HFFc6 (cell line): ENCODE measurements at regions not wholly inside any gene's neighbourhood (a gene's known extent, or its start where the extent isn't known, plus 50 kb on each side); places are given as distances from the start of the nearest gene placed in this dataset.
"Not testable (repeated sequence)": the region's sequence is repeated elsewhere in the genome, so short reads cannot be mapped to it uniquely, and the experiment has no call there.

Source experiments
- DNase-seq: peaks from one replicate; pipeline ENCODE4 v3.0.0-alpha.2; 2018
- H3K27ac Mint-ChIP-seq: 2 replicates; pipeline ENCODE4 v1.8.0; 2020; ENCODE audit warnings: mild to moderate bottlenecking, mixed read lengths
- H3K27me3 Mint-ChIP-seq: 2 replicates; pipeline ENCODE4 v1.8.0; 2021; ENCODE audit warnings: mild to moderate bottlenecking, moderate library complexity, mixed read lengths; ENCODE audit not compliant: insufficient read depth
- H3K36me3 Mint-ChIP-seq: 2 replicates; pipeline ENCODE4 v1.8.0; 2021; ENCODE audit warnings: low read depth, mixed read lengths
- H3K4me1 Mint-ChIP-seq: 2 replicates; pipeline ENCODE4 v1.8.0; 2020; ENCODE audit warnings: low read depth, mixed read lengths
- H3K4me3 Mint-ChIP-seq: 2 replicates; pipeline ENCODE4 v1.8.0; 2020; ENCODE audit warnings: mild to moderate bottlenecking, moderate library complexity, mixed read lengths
- H3K9me3 Mint-ChIP-seq: 2 replicates; pipeline ENCODE4 v1.8.0; 2020; ENCODE audit warnings: mild to moderate bottlenecking, mixed read lengths
- CTCF ChIP-seq: fragments of 200-600 bp; sonication (generic); IDR thresholded peaks from 2 replicates; pipeline ENCODE4 v1.5.0; 2021; ENCODE audit warnings: antibody characterized with exemption, mild to moderate bottlenecking

- H3K4me1 Mint-ChIP-seq, result no peaks in the 10 kb centered on the region
- H3K9me3 Mint-ChIP-seq, result peaks cover 53% of the 10 kb centered on the region
- H3K27me3 Mint-ChIP-seq, result no peaks in the 10 kb centered on the region; the same call in 1 of the 2 replicates
- no peak overlapping the region for H3K4me3 Mint-ChIP-seq
- no peak for TF ChIP-seq CTCF
- no peak overlapping the region for H3K27ac Mint-ChIP-seq
- no peak for DNase-seq
- H3K36me3 Mint-ChIP-seq, result 0 out of 2 replicates have a peak, but pooled peaks cover 2% of the 10 kb centered on the region
Observed at GRCh38 chr19:21622920-21623319, 117.5 kb downstream of the ZNF429 start.

GRCh38 chr19:21621671-21622070, 116.3 kb downstream of the ZNF429 start:
- Mint-ChIP-seq H3K4me3 (no peak overlapping the region), H3K36me3 (0 out of 2 replicates have a peak, but pooled peaks cover 4% of the 10 kb centered on the region), H3K9me3 (peaks cover 57% of the 10 kb centered on the region), H3K27ac (no peak overlapping the region), H3K4me1 (no peaks in the 10 kb centered on the region), H3K27me3 (no peaks in the 10 kb centered on the region; the same call in 1 of the 2 replicates)
- no peak for DNase-seq
- no peak for TF ChIP-seq CTCF

GRCh38 chr19:21617740-21618339, 112.4 kb downstream of the ZNF429 start:
- H3K9me3 Mint-ChIP-seq, result peaks cover 48% of the 10 kb centered on the region
- H3K36me3 Mint-ChIP-seq, result peaks cover 9% of the 10 kb centered on the region; the same call in 1 of the 2 replicates
- H3K27ac Mint-ChIP-seq, result no peak overlapping the region
- H3K4me3 Mint-ChIP-seq, result no peak overlapping the region
- TF ChIP-seq CTCF, result no peak
- no peak for DNase-seq
- no peaks in the 10 kb centered on the region for H3K4me1 Mint-ChIP-seq
- no peaks in the 10 kb centered on the region for H3K27me3 Mint-ChIP-seq

- DNase-seq, H3K4me3 Mint-ChIP-seq, H3K4me1 Mint-ChIP-seq, H3K27ac Mint-ChIP-seq, H3K36me3 Mint-ChIP-seq, H3K27me3 Mint-ChIP-seq: not testable (repeated sequence)
- peaks cover 34% of the 10 kb centered on the region for H3K9me3 Mint-ChIP-seq
Observed at GRCh38 chr19:21614776-21615175, 109.4 kb downstream of the ZNF429 start.

- H3K36me3 Mint-ChIP-seq, H3K4me1 Mint-ChIP-seq, H3K4me3 Mint-ChIP-seq, DNase-seq, H3K27ac Mint-ChIP-seq, H3K27me3 Mint-ChIP-seq: not testable (repeated sequence)
- H3K9me3 Mint-ChIP-seq, result peaks cover 28% of the 10 kb centered on the region
Observed at GRCh38 chr19:21613201-21613600, 107.8 kb downstream of the ZNF429 start.

- Mint-ChIP-seq H3K27ac (no peak overlapping the region), H3K27me3 (peaks cover 2% of the 10 kb centered on the region; the same call in 1 of the 2 replicates), H3K4me1 (no peaks in the 10 kb centered on the region), H3K9me3 (peaks cover 22% of the 10 kb centered on the region), H3K36me3 (peaks cover 5% of the 10 kb centered on the region; the same call in 1 of the 2 replicates), H3K4me3 (no peak overlapping the region)
- no peak for DNase-seq
- TF ChIP-seq CTCF, result no peak
Observed at GRCh38 chr19:21612403-21612872, 107.0 kb downstream of the ZNF429 start.
